HFF-Myc (cell line): ENCODE measurements at regions not wholly inside any gene's neighbourhood (a gene's known extent, or its start where the extent isn't known, plus 50 kb on each side); places are given as distances from the start of the nearest gene placed in this dataset.

Experiments used
- DNase-seq: peaks from one replicate; pipeline ENCODE4 v3.0.0-alpha.2; 2011; ENCODE audit warnings: low read depth; ENCODE audit errors: extremely low read depth
- H3K4me3 ChIP-seq: replicated peaks from 2 replicates; pipeline ENCODE4 v1.5.1; 2011; ENCODE audit warnings: low read depth, mild to moderate bottlenecking, control low read depth, low read length
- CTCF ChIP-seq: IDR thresholded peaks from 2 replicates; pipeline ENCODE4 v1.5.1; 2012; ENCODE audit warnings: mild to moderate bottlenecking, low read depth, low read length, control low read depth; ENCODE audit errors: missing control alignments

GRCh38 chr3:118713502-118714207, 321.0 kb downstream of the IGSF11 start:
- H3K4me3 ChIP-seq: no peak overlapping the region
- DNase-seq: no peak
- TF ChIP-seq CTCF: no peak

- TF ChIP-seq CTCF: no peak
- H3K4me3 ChIP-seq: no peak overlapping the region
- no peak for DNase-seq
Measured at GRCh38 chr3:118714800-118715199, 319.8 kb downstream of the IGSF11 start.

- no peak for TF ChIP-seq CTCF
- no peak for DNase-seq
- H3K4me3 ChIP-seq: no peak overlapping the region
Measured at GRCh38 chr3:118729546-118729945, 305.1 kb downstream of the IGSF11 start.

GRCh38 chr3:118734664-118735063, 300.0 kb downstream of the IGSF11 start:
- no peak for TF ChIP-seq CTCF
- DNase-seq: no peak
- H3K4me3 ChIP-seq: no peak overlapping the region

- H3K4me3 ChIP-seq: no peak overlapping the region
- DNase-seq: no peak
- no peak for TF ChIP-seq CTCF
Measured at GRCh38 chr3:118736107-118736506, 298.5 kb downstream of the IGSF11 start.

GRCh38 chr3:118740722-118741290, 293.8 kb downstream of the IGSF11 start:
- H3K4me3 ChIP-seq: no peak overlapping the region
- no peak for DNase-seq
- TF ChIP-seq CTCF: no peak
